Progenitor cell of endocrine pancreas (in vitro differentiated cells): ENCODE measurements at regions not wholly inside any gene's neighbourhood (a gene's known extent, or its start where the extent isn't known, plus 50 kb on each side); places are given as distances from the start of the nearest gene placed in this dataset.

ENCODE experiments used
- DNase-seq: peaks from one replicate; pipeline ENCODE4 v3.0.0; 2021; ENCODE audit warnings: low spot score; ENCODE audit not compliant: unreplicated experiment
- H3K27ac Mint-ChIP-seq: 2 replicates; pipeline ENCODE4 v1.8.0; 2021; ENCODE audit warnings: mild to moderate bottlenecking, moderate library complexity, mixed read lengths
- H3K27me3 Mint-ChIP-seq: 2 replicates; pipeline ENCODE4 v1.8.0; 2021; ENCODE audit warnings: mixed read lengths
- H3K36me3 Mint-ChIP-seq: 2 replicates; pipeline ENCODE4 v1.8.0; 2022; ENCODE audit warnings: mixed read lengths; ENCODE audit not compliant: insufficient read depth
- H3K4me1 Mint-ChIP-seq: 2 replicates; pipeline ENCODE4 v1.8.0; 2021; ENCODE audit warnings: low read depth, mixed read lengths
- H3K4me3 Mint-ChIP-seq: 2 replicates; pipeline ENCODE4 v1.8.0; 2021; ENCODE audit warnings: low read depth, mild to moderate bottlenecking, moderate library complexity, mixed read lengths
- H3K9me3 Mint-ChIP-seq: 2 replicates; pipeline ENCODE4 v1.8.0; 2021; ENCODE audit warnings: low read depth, mixed read lengths
- CTCF ChIP-seq: fragments of 200-600 bp; sonication (generic); IDR thresholded peaks from one replicate; pipeline ENCODE4 v1.5.0; 2021; ENCODE audit warnings: antibody characterized with exemption, mild to moderate bottlenecking; ENCODE audit not compliant: unreplicated experiment

DNA sequence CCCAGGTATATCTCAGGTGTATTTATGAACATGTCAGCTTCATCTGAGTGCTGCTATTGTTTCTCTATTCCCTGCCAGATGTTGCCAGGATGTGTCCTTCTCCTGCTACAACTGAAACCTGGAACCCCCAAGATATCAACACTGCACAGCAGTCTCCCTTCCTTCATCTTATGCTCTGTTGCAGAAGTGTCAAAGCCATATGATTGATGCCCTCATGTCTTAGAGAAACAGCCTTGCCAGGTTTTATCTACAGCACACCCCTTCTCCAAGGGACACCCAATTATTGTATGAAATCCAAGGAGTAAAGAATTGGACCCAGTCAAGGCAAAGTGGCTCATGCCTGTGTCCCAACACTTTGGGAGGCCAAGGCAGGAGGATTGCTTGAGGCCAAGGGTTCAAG lies 60.5 kb upstream of the GHITM start:
- Mint-ChIP-seq H3K4me1 (peaks cover 7% of the 10 kb centered on the region), H3K27me3 (peaks cover 2% of the 10 kb centered on the region), H3K27ac (peak overlapping the region; percentile 27), H3K36me3 (no peaks in the 10 kb centered on the region), H3K9me3 (peaks cover 3% of the 10 kb centered on the region), H3K4me3 (no peak overlapping the region)
- TF ChIP-seq CTCF = no peak
- DNase-seq = no peak

DNA sequence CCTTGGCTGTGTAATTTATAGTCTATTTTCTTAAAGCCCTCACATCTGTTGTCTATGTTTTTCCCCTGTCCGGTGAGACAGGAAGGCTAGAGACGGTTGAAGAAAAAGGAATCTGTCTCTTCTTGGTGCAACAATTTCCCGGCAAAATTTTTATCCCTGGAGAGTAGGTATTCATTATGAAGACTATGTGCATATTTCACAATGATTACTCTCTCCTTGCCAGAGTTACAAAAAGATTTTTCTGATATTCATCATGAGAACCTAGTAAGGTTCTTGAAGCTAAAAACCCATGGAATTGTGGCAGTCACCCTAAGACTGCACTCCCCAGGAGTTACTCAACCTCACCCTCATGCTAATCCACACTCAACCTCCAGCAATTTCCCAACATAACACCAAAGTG lies 55.0 kb upstream of the GHITM start:
- DNase-seq = no peak
- Mint-ChIP-seq H3K36me3 (no peaks in the 10 kb centered on the region), H3K27ac (no peak overlapping the region), H3K4me3 (no peak overlapping the region), H3K4me1 (peaks cover 5% of the 10 kb centered on the region), H3K9me3 (peaks cover 9% of the 10 kb centered on the region), H3K27me3 (no peaks in the 10 kb centered on the region)
- TF ChIP-seq CTCF = no peak

GRCh38 chr10:84087202-84087601 lies 52.1 kb upstream of the GHITM start:
- Mint-ChIP-seq H3K4me3 (no peak overlapping the region), H3K9me3 (peaks cover 9% of the 10 kb centered on the region), H3K4me1 (peaks cover 5% of the 10 kb centered on the region), H3K27me3 (no peaks in the 10 kb centered on the region), H3K36me3 (no peaks in the 10 kb centered on the region), H3K27ac (no peak overlapping the region)
- no peak for TF ChIP-seq CTCF
- no peak for DNase-seq

DNA sequence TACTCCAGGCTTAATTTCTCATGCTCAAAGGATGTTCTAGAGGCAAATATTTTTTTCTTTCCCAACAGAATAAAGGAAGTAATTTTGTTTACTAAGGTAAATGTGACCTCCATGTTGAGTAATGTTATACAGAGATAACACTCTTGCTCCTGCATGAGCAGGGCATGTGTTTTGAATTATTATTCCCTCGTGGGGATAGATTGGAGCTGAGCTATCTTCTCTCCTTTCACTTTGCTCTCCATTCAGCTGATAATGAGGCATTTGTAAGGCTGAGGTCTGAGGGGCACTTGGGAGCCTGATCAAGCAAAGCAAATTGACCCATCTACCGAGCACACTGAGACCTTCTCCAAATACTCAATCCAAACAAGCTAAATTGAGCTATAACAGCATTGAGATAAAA lies 50.7 kb upstream of the GHITM start:
- H3K27ac Mint-ChIP-seq = no peak overlapping the region
- H3K36me3 Mint-ChIP-seq = no peaks in the 10 kb centered on the region
- peaks cover 7% of the 10 kb centered on the region for H3K27me3 Mint-ChIP-seq
- peaks cover 7% of the 10 kb centered on the region for H3K9me3 Mint-ChIP-seq
- no peak for TF ChIP-seq CTCF
- no peak overlapping the region for H3K4me3 Mint-ChIP-seq
- no peak for DNase-seq
- H3K4me1 Mint-ChIP-seq = peaks cover 7% of the 10 kb centered on the region

- Mint-ChIP-seq H3K9me3 (peaks cover 2% of the 10 kb centered on the region), H3K4me1 (peaks cover 7% of the 10 kb centered on the region), H3K4me3 (no peak overlapping the region), H3K27ac (no peak overlapping the region), H3K36me3 (no peaks in the 10 kb centered on the region), H3K27me3 (peaks cover 7% of the 10 kb centered on the region)
- TF ChIP-seq CTCF = no peak
- no peak for DNase-seq
Measured at GRCh38 chr10:84089162-84089561, 50.1 kb upstream of the GHITM start.
